ENCODE measurements at regions not wholly inside any gene's neighbourhood (a gene's known extent, or its start where the extent isn't known, plus 50 kb on each side); places are given as distances from the start of the nearest gene placed in this dataset.

DNA sequence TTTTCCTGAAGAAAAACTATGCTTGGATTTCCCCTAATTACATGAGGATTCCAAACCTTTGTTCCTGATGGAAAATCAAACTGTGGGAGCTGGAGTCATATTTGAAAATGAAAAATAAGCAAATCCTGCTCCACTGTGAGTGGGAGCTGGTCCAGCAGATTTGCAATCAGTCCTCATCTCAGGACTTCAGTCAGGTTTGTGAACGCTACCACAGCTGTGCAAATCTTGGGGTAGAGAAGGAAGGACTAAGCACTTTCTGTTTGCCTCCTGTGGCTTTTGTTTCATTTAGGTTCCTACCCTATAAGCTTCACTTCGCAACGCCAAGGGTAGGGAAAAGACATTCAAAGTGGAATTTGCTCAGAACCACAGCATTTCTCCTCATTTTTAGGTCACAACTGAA lies 238.2 kb downstream of the TUSC7 start:
- Histone ChIP-seq H3K9me2 (ENCODE audit: insufficient read depth) (0 out of 2 replicates have a peak, but pooled peaks cover 5% of the 10 kb centered on the region), H3K4me3 (no peak overlapping the region), H3K36me3 (ENCODE audit: low read depth) (no peaks in the 10 kb centered on the region), H3F3A (ENCODE audit: insufficient read depth) (no peaks in the 10 kb centered on the region), H3K9me3 (ENCODE audit: low read depth) (no peaks in the 10 kb centered on the region), H3K9ac (no peak overlapping the region), H3K4me1 (ENCODE audit: insufficient read depth) (no peaks in the 10 kb centered on the region), H2AFZ (no peak overlapping the region), H3K27ac (no peak overlapping the region), H4K20me1 (ENCODE audit: insufficient read depth) (no peaks in the 10 kb centered on the region), H3K79me2 (ENCODE audit: insufficient read depth) (no peaks in the 10 kb centered on the region), H3K4me2 (ENCODE audit: unreplicated experiment) (no peak overlapping the region), H3K27me3 (replicated peaks; ENCODE audit: insufficient read depth) (no peaks in the 10 kb centered on the region)
- WGBS, 2 experiments (ENCODE audit: low coverage in 1 of 2, low lambda C conversion rate in 2 of 2, missing lambda C conversion rate in 2 of 2) = 63 to 64% methylated on average over 3 of the region's 3 CpGs
- no peak for TF ChIP-seq EZH2 (IDR thresholded peaks at IDR 0.05; ENCODE audit: insufficient read depth, poor library complexity, severe bottlenecking)
- no peak for TF ChIP-seq EZH2phosphoT487 (IDR thresholded peaks at IDR 0.05; ENCODE audit: insufficient read depth, low read depth)
- in situ Hi-C loops (cut with MboI) = no loop called here
- no peak for DNase-seq

GRCh38 chr3:116950301-116951055 lies 240.9 kb downstream of the TUSC7 start:
- H3F3A ChIP-seq (ENCODE audit: insufficient read depth) = no peaks in the 10 kb centered on the region
- H3K9me2 ChIP-seq (ENCODE audit: insufficient read depth) = no peaks in the 10 kb centered on the region
- H3K9me3 ChIP-seq (ENCODE audit: low read depth) = no peaks in the 10 kb centered on the region
- H3K79me2 ChIP-seq (ENCODE audit: insufficient read depth) = no peaks in the 10 kb centered on the region
- H3K4me3 ChIP-seq = no peak overlapping the region
- no peaks in the 10 kb centered on the region for H4K20me1 ChIP-seq (ENCODE audit: insufficient read depth)
- no peak for DNase-seq
- H3K36me3 ChIP-seq (ENCODE audit: low read depth) = no peaks in the 10 kb centered on the region
- H2AFZ ChIP-seq = no peak overlapping the region
- in situ Hi-C loops (cut with MboI) = no loop called here
- TF ChIP-seq EZH2 (IDR thresholded peaks at IDR 0.05; ENCODE audit: insufficient read depth, poor library complexity, severe bottlenecking) = no peak
- no peak for TF ChIP-seq EZH2phosphoT487 (IDR thresholded peaks at IDR 0.05; ENCODE audit: insufficient read depth, low read depth)
- H3K9ac ChIP-seq = no peak overlapping the region
- WGBS, 2 experiments (ENCODE audit: low coverage in 1 of 2, low lambda C conversion rate in 2 of 2, missing lambda C conversion rate in 2 of 2) = 34 to 38% methylated on average over 7 of the region's 7 CpGs
- no peak overlapping the region for H3K27ac ChIP-seq
- H3K27me3 ChIP-seq (replicated peaks; ENCODE audit: insufficient read depth) = no peaks in the 10 kb centered on the region
- no peaks in the 10 kb centered on the region for H3K4me1 ChIP-seq (ENCODE audit: insufficient read depth)
- no peak overlapping the region for H3K4me2 ChIP-seq (ENCODE audit: unreplicated experiment)

GRCh38 chr3:116951610-116952009 lies 242.0 kb downstream of the TUSC7 start:
- no peaks in the 10 kb centered on the region for H3K79me2 ChIP-seq (ENCODE audit: insufficient read depth)
- no peaks in the 10 kb centered on the region for H3K4me1 ChIP-seq (ENCODE audit: insufficient read depth)
- H3F3A ChIP-seq (ENCODE audit: insufficient read depth) = no peaks in the 10 kb centered on the region
- in situ Hi-C loops (cut with MboI) = no loop called here
- no peaks in the 10 kb centered on the region for H3K36me3 ChIP-seq (ENCODE audit: low read depth)
- no peak overlapping the region for H3K4me3 ChIP-seq
- H3K4me2 ChIP-seq (ENCODE audit: unreplicated experiment) = no peak overlapping the region
- no peak for DNase-seq
- WGBS, 2 experiments (ENCODE audit: low coverage in 1 of 2, low lambda C conversion rate in 2 of 2, missing lambda C conversion rate in 2 of 2) = 32 to 50% methylated on average over 3 of the region's 3 CpGs
- no peak overlapping the region for H3K27ac ChIP-seq
- H3K27me3 ChIP-seq (replicated peaks; ENCODE audit: insufficient read depth) = no peaks in the 10 kb centered on the region
- H3K9ac ChIP-seq = no peak overlapping the region
- H2AFZ ChIP-seq = no peak overlapping the region
- H3K9me2 ChIP-seq (ENCODE audit: insufficient read depth) = no peaks in the 10 kb centered on the region
- no peaks in the 10 kb centered on the region for H4K20me1 ChIP-seq (ENCODE audit: insufficient read depth)
- H3K9me3 ChIP-seq (ENCODE audit: low read depth) = no peaks in the 10 kb centered on the region
- TF ChIP-seq EZH2phosphoT487 (IDR thresholded peaks at IDR 0.05; ENCODE audit: insufficient read depth, low read depth) = no peak
- no peak for TF ChIP-seq EZH2 (IDR thresholded peaks at IDR 0.05; ENCODE audit: insufficient read depth, poor library complexity, severe bottlenecking)

DNA sequence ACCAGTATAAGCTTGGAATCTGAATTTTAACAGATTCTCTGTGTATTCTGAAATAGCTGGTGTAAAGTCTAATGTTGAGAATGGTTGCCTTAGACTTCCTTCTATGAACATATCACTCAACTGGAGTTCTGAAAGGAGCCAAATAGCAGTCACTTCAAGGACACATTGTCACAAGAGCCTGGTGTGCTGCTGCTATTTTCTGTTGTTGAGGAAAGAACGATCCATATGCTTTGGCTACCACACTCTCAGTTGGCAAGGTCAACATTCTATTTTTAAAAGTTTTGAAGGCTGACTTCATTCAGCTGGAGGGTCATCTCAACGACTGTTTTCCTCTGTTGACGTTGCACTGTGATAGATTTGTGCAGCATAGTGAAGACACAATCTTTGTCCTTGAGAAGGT lies 248.7 kb downstream of the TUSC7 start:
- no peak overlapping the region for H2AFZ ChIP-seq
- no peak overlapping the region for H3K4me2 ChIP-seq (ENCODE audit: unreplicated experiment)
- 1 to 2% methylated on average over 3 of the region's 3 CpGs for WGBS, 2 experiments (ENCODE audit: low coverage in 1 of 2, low lambda C conversion rate in 2 of 2, missing lambda C conversion rate in 2 of 2)
- H3F3A ChIP-seq (ENCODE audit: insufficient read depth) = no peaks in the 10 kb centered on the region
- H3K9me2 ChIP-seq (ENCODE audit: insufficient read depth) = no peaks in the 10 kb centered on the region
- no peaks in the 10 kb centered on the region for H3K36me3 ChIP-seq (ENCODE audit: low read depth)
- H3K9me3 ChIP-seq (ENCODE audit: low read depth) = no peaks in the 10 kb centered on the region
- H3K4me3 ChIP-seq = no peak overlapping the region
- H3K27ac ChIP-seq = no peak overlapping the region
- H3K27me3 ChIP-seq (replicated peaks; ENCODE audit: insufficient read depth) = no peaks in the 10 kb centered on the region
- no peak overlapping the region for H3K9ac ChIP-seq
- no peaks in the 10 kb centered on the region for H4K20me1 ChIP-seq (ENCODE audit: insufficient read depth)
- TF ChIP-seq EZH2 (IDR thresholded peaks at IDR 0.05; ENCODE audit: insufficient read depth, poor library complexity, severe bottlenecking) (no peak), EZH2phosphoT487 (IDR thresholded peaks at IDR 0.05; ENCODE audit: insufficient read depth, low read depth) (no peak)
- DNase-seq = no peak
- in situ Hi-C loops (cut with MboI) = no loop called here
- H3K4me1 ChIP-seq (ENCODE audit: insufficient read depth) = no peaks in the 10 kb centered on the region
- H3K79me2 ChIP-seq (ENCODE audit: insufficient read depth) = no peaks in the 10 kb centered on the region

Measured in GM23248 (cell line).